HG03196 (cell line): ENCODE measurements at regions not wholly inside any gene's neighbourhood (a gene's known extent, or its start where the extent isn't known, plus 50 kb on each side); places are given as distances from the start of the nearest gene placed in this dataset.
"Not testable (repeated sequence)": the region's sequence is repeated elsewhere in the genome, so short reads cannot be mapped to it uniquely, and the experiment has no call there.

Experiments used
- ATAC-seq: cut with Tn5 transposase; IDR thresholded peaks from one replicate; pipeline ENCODE4 v1.9.1; 2021; ENCODE audit not compliant: unreplicated experiment

- no peak for ATAC-seq
Observed at GRCh38 chr11:122405547-122406341, 249.8 kb upstream of the UBASH3B start.

- ATAC-seq: no peak
Observed at GRCh38 chr11:122404571-122404970, 251.0 kb upstream of the UBASH3B start.

- ATAC-seq: not testable (repeated sequence)
Observed at GRCh38 chr11:122401581-122401980, 253.9 kb upstream of the UBASH3B start.

- peak; percentile 72 for ATAC-seq
Observed at GRCh38 chr11:122399375-122399774, 256.1 kb upstream of the UBASH3B start.

GRCh38 chr11:122398851-122399250 is 256.7 kb upstream of the UBASH3B start:
- ATAC-seq: no peak

- peak; percentile 53 for ATAC-seq
Observed at GRCh38 chr11:122398167-122398566, 257.4 kb upstream of the UBASH3B start.

- no peak for ATAC-seq
Observed at GRCh38 chr11:122395282-122395681, 260.2 kb upstream of the UBASH3B start.

- no peak for ATAC-seq
Observed at GRCh38 chr11:122394313-122394712, 261.2 kb upstream of the UBASH3B start.

- no peak for ATAC-seq
Observed at GRCh38 chr11:122393209-122393860, 262.2 kb upstream of the UBASH3B start.

GRCh38 chr11:122392508-122392907 is 263.0 kb upstream of the UBASH3B start:
- ATAC-seq: no peak

- ATAC-seq: no peak
Observed at GRCh38 chr11:122391049-122391448, 264.5 kb upstream of the UBASH3B start.

GRCh38 chr11:122383186-122383585 is 267.2 kb upstream of the BLID start:
- ATAC-seq: no peak

- ATAC-seq: no peak
Observed at GRCh38 chr11:122375687-122376399, 259.8 kb upstream of the BLID start.

- no peak for ATAC-seq
Observed at GRCh38 chr11:122368796-122369195, 252.8 kb upstream of the BLID start.

GRCh38 chr11:122367809-122368231 is 251.8 kb upstream of the BLID start:
- ATAC-seq: no peak

- no peak for ATAC-seq
Observed at GRCh38 chr11:122365610-122366360, 249.8 kb upstream of the BLID start.

GRCh38 chr11:122363296-122363695 is 247.3 kb upstream of the BLID start:
- ATAC-seq: no peak

- ATAC-seq: no peak
Observed at GRCh38 chr11:122362381-122362780, 246.4 kb upstream of the BLID start.

- ATAC-seq: no peak
Observed at GRCh38 chr11:122360875-122361274, 244.9 kb upstream of the BLID start.

- no peak for ATAC-seq
Observed at GRCh38 chr11:122359081-122359571, 243.1 kb upstream of the BLID start.

GRCh38 chr11:122358292-122358691 is 242.3 kb upstream of the BLID start:
- ATAC-seq: no peak
